Activated CD4-positive, alpha-beta T cell treated with anti-CD3 and anti-CD28 coated beads, Interleukin-2, amount 50 U/mL, for 48 hours (primary cell): ENCODE measurements at regions not wholly inside any gene's neighbourhood (a gene's known extent, or its start where the extent isn't known, plus 50 kb on each side); places are given as distances from the start of the nearest gene placed in this dataset.

Experiments
- DNase-seq, 2 experiments: peaks; one replicate each; pipeline ENCODE4 v3.0.0-alpha.2; 2020

DNA sequence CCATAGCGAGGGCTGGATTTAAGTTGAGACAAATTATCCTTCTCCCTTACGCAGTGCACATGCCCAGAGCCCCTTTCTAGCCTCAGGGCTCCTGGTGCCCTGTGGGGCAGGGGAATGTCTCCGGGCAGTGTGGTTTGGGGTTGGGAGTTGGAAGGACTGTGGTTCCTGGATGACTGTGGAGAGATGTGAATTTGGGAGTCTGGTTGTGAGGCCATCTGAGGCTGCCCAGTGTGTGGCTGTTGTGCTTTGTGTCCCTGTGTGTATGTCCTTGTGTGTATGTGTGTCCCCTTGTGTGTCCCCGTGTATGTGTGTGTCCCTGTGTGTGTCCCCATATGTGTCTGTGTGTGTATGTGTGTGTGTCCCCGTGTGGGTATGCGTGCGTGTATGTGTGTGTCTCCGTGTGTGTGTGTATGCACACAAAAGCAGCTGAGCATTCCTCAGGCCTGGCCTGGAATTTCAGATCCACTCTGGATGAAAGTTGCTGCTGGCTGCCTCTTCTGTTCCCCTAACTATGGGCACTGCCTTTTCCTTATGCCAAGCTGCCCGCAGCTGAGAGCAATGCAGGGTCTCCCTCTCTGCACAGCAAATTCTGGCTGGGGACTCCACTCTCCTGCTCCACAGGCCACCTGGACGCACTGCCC is 65.4 kb downstream of the UBIAD1 start:
- no peak for DNase-seq

DNA sequence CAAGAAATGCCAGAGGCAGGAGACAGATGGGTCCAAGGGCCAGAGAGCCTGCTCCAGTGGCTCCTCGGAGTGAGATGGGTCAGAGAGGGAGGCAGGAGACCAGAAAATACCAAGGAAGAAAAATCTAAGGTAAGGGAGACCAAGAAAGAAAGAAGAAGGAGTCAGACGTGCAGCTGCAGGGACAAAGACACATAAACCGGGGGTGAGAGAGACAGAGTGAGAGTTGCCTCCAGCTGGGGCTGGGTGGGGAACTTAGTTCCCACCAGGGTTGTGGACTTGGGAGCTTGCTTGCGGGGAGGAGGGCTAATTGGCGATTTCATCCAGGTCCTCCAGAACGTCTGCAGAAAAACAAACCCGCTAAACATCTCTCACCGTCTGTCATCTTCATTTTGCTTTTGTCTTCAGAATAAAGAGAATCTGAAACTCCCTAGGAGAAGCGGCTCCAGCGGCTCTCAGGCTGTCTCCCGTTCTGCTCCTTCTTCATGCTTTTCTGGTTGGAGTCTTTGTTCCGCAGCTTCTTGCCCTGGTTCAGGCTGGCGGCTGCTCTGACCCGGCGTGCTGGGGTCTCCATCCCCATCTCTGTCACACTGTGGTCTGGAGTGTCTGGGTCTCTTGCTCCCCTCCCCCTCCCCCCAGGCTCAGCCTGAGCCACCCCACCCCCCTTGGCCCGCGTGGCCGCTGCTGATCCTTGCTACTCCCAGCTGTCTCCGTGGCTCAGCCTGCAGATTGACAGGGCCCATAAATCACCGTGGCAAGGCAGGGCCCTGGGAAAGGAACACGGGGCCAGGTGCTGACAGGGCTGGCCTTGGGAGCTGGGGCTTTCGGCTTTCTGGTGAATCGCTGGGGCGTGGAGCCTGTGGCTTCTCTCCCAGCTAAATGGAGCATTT is 66.6 kb downstream of the UBIAD1 start:
- no peak for DNase-seq

DNA sequence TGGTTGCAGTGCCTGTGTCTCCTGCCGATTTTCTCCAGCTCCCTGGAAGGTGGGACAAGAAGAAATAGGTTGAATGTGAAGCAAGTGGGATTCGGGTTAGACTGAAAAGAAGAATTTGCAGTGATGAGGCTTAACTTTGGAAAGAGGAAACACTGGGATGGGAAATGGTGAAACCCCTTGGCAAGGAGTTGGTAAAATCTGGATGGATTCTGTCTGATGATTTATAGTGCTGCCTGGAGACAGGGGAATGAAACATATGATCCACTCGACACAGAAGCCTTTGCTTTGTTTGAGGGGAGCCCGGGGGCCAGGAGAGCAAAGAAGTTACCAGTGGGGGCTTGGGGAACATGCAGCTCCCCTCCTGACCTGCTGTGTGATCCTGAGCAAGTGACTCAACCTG is 67.2 kb downstream of the UBIAD1 start:
- DNase-seq, result no peak

DNA sequence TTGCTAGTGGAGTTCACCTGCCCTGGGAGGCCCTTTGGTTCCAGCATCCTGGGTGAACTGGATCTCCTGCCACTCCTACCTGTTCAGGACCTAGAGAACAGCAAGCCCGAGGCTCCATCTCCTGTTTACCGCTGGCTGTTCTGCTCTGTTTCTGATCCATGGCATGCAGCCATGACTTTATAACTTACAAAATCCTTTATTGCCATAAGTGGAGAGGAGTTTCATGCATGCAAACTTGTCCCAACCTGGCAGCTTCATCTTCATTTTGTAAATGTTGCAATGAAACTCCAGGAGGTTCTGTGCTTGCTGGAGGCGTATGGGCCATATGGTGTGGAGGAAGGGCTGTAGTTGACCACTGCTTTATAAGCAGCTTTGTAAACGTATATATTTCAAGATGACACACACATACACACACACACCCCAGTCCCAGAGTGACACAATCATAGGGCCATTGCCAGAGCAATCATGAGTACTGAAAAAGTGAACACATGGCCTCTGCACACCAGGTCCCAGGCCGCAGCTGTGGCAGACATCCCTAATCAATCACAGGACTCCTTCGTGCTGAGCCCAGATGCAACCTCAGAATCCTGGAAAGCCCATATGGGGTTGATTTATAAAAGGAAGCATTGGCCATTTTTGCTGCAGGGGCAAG is 69.0 kb downstream of the UBIAD1 start:
- DNase-seq, result no peak

DNA sequence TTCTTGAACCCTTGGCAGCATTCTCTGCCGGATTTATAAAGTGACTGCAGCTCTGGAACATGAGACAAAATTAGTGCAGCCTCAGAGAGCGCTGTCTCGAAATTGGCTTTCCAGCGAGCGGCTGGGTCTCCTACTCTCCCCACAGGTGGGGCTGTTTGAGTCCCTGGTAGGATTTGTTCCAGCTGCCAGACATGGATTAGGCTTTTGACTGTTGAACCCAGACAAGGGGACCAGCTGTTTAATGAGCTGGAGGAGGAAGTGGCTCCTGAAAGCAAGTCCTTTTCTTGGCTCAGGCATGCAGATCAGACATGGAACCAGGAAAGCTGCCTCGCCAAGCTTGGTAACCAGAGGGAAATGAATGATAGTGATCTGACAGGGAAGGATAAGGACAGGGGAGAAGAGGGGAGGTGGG is 69.6 kb downstream of the UBIAD1 start:
- DNase-seq, result no peak

DNA sequence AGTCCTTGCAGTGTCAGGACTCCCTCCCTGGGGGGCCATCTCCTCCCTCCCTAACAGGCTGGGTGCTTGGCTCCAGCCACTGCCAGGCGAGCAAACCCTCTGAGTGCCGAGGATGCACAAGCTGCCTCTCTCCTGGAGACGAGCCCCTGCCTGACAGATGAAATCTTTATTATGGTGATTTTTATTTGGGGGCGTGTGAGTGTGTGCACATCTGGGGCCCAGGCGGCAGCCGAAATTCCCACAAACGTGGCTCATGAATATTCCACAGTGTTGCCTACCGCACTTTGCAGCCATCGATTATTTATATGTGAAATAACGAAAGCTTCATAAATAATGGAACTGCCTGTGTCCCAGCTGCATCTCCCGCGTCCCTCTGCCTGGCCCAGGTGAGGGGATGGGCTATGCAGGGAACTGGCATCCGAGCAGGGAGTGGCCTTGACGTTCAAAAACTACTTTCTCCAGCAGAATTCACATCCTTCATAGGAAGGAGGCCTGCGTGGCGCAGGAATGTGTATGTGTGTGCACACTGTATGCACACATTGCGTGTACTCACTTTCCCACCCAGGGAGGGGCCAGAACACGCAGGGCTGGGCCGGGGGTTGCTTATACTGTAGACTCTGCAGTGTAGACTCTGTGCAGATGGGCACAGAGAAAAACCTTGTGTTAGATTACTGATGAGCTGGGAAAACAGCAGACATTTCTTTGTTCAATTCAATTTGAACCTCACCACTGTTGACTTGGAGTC is 73.1 kb downstream of the UBIAD1 start:
- no peak for DNase-seq

DNA sequence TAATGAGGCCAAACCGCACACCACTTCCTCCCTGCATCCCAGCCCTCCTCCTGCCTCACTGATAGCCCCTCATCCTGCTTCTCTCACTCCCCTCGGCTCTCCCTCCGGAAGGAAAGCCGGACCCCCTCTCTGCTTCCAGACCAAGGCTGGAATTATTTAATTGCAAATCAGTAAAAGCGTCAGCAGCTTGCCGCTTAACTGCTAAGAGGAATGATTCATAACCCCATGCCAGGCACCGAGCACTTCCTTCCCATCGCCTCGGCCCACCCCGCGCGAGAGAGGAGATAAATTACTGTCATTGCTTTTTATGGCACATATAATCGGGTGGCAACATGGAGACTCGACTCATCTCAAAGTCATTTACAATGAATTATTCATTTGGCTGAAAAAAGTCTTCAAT is 77.3 kb downstream of the UBIAD1 start:
- DNase-seq, result no peak

DNA sequence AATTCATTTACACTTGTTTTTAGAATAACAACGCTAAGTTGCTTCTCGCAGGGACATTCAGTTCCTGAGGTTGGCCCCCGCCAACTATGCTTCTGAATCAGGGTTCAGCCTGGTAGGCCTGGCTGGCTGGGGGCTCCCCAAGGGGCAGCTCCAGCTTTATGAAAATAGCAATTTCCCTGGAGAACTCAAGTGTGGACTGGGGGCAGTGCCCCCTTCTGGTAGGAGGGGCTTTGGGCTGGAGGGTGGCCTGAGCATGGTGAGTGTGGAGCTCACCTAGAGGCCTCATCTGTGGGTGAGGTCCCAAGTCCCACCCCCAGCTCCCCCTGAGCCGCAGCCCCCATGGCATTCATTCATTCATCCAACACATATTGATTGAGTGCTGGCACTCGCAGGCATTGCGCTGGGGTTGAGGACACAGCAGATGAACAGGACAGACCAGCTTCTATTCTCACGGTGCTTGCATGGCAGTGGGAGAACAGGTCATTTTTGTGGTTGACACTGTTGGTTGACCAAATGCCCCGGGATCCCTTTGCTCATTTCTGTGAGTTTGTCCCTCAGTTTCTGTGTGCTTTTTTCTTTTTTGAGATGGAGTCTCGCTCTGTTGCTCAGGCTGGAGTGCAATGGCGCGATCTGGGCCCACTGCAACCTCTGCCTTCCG is 79.2 kb downstream of the UBIAD1 start:
- DNase-seq, result no peak

DNA sequence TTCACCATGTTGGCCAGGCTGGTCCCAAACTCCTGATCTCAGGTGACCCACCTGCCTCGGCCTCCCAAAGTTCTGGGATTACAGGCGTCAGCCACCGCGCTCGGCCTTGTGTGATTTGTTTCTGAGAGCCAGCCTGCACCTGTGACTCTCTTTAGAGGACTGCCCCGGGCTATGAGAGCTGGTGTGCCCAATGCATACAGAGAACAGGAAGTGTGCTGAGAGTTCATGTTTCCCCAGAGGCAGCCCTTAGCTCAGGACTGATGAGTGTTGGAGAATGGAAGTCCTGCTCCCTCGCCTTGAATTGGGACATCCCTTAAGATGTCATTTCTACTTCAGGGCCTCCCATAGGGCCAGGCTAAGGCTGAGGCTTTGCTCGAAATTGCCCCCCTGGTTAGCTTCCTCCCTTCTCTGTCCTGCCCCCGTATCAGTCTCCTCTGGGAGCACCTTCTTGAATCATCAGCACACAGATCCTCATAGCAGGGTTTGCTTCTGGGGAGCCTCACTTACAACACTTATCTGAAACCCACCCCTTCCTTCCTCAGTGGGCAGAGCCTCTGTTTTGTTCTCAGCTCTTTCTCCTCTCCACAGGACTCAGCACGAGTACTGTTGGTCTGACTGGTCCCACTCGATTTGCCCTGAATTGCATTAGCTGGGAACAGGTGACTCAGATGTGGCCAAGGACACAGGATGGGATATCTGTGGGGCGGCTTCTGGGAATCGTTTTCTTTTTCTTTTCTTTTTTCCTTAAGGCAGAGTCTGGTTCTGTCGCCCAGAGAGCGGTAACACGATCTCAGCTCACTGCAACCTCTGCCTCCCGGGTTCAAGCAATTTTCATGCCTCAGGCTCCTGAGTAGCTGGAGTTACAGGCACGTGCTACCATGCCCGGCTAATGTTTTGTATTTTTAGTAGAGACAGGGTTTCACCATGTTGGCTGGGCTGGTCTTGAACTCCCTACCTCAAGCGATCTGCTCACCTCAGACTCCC is 80.1 kb downstream of the UBIAD1 start:
- DNase-seq, result no peak

DNA sequence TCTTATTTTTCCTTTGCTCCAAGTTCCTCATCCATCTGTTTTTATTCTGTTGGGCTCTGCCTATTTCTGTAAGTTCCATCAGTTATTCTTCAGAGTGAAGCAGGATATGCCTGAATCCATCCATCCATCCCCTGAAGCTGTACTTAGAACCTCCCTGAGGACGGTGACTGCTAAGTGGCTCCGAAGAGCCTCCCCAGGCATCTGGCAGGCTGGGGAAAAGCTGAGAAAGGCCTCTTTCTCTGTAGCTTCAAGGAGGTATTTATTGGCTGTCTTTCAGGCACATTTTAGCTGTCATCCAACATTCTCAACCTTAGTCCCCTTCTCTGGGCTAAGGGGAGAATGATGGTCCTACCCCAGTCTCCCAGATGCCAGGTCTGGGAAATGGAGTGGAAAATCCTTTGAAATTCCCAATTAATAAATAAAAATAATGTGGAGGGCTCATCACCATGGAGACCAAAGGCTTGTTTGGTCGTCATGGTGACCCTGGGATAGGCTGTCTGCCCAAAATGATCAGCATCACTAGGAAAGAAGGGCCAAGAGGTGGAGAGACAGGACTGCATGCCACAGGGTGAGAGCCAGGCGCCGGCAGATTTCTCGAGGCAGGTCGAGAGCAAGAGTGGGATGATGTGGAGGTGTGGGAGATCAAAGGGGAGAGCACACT is 82.0 kb downstream of the UBIAD1 start:
- no peak for DNase-seq

DNA sequence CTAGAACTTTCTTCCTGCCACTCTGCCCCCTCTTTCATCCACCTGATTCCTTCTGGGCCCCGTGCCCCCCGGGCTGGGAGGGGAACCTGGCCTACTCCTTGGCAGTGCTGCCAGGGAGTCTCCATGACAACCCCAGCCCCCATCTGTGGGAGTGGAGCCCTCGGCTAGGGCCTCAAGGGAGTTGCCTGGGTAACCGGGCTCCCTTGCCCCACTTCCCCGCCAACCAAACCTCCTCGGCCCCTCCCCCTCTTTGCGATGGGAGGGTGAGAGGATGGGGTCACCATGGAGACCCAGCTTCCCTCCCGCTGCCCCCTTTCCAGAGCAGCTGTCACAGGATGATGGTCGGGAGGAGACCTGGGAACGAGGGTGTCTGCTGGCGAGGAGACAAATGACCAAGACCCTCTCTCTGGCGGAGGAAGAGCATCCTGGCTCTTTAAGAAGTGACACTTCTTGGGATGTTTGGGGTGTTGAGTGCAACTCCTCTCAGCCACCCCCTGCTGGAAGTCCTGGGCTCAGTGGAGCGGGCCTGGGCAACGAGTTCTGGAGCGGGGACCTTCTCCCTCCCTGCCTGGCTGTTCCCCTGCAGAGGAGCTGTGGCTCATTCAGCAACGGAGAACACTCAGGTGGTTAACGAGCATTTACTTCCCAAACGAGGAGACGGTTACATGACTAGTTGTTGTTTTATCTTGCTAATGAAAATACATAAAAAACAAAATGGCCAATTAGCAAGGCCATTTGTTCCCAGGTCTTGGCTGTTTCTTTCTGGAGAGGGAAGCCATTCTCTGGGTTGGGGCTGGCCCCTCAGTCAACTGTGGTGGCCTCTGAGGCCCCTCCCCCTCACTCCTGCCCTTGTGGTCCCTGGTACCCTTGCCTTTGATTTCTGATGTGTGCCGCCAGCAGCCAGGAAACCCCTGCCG is 82.8 kb downstream of the UBIAD1 start:
- no peak for DNase-seq

DNA sequence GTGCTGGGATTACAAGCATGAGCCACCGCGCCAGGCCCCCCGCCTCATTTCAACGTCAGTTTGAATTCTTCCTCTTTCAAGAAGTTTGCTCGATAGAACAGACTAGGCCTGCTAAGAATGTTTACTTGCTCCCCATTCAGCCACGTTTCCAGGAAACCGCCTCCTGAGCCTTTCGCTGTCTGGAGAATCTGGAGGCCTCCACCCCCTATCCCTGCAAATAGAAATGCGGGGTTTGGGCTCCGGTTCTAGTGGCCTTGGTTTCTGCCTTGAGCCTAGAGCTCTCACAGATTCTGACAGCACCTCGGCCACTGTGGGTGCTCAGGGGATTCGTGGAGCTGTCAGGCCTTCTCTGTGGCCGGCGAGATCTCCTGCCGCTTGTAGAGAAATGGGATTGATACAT is 84.3 kb downstream of the UBIAD1 start:
- no peak for DNase-seq

DNA sequence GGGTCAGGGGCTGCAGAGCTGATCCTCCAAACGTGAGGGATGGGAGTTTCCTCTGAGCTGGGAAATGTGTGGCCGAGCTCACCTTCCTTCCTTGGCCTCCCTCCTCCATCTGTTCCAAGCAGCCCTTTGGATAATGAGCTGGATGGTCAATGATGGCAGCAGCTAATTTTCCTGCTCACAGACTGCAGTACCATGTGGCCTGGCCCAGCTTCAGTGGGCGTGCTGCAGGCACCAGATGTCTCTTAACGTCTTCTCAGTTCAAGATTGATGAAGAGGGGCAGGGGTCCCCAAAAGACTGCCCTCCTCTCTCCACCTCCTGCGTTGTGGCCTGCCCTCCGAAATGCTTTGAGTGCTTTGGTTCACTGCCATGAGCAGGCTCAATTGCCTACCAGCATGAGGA is 86.0 kb downstream of the UBIAD1 start:
- DNase-seq, result no peak

DNA sequence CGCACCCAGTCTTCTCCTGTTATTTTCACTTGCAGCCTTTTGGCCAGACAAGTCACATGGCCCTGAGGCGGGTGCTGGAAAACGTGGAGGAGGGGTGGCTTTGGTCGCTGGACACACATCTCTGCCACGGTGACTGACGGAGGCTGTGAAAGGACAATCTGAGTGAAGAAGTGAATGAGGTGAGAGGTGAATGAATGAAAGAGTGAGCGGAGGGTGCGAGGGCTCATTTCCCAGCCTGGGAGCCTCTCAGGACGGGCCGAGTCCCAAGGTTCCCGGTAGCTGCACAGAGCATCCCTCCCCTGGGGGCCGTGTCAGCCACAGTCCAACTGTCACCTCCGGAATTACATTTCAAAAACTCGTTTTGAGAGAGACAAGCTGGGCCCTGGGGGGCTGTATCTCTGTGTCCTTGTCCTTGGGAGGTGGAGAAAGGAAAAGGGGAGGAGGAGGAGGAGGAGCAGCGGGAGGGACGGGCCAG is 89.6 kb downstream of the UBIAD1 start:
- DNase-seq, result no peak

DNA sequence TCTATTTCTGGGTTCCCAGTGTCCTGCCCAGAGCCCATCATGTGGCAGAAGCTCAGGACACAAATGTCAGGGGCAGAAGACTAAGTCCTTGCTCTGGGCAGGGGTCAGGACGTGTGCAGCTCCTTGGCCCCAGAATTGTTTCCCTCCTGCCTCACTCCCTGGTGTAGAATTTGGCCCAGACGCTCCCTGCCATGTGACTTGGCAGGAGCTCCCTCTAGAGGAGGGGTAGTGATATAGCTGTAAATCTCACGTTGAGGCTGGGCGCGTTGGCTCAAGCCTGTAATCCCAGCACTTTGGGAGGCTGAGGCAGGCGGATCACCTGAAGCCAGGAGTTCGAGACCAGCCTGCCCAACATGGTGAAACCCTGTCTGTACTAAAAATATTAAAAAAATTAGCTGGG is 91.2 kb downstream of the UBIAD1 start:
- DNase-seq, result no peak

DNA sequence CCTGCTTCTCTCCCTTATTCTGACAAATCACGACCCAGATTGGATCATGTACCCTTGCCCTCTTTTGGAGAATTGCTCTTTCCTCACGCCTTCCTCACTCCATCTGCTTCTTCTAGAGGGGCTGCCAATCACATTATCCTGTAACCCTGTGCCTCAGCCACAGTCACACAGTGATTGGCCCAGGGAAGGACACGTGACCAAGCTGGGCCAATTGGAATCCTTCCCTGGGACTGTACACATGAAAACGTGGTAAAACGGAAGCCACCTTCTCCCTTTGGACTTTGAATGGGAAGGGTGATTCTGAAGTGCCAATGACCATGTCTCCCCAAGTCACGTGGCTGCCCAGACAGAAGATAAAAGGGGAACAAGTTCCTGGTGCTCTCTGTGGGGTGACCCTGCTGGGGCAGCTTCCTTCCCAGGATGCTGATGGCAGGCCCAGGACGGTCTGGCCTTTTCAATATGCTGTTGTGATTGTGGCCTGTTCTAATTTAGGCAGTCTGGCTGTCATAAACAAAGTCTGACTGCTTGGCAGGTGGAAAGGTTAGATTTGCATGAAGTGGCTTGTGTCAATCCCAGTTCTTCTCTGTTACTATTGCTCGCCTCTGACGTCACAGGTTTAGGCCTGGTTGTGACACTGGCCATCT is 92.9 kb downstream of the UBIAD1 start:
- DNase-seq, result no peak

DNA sequence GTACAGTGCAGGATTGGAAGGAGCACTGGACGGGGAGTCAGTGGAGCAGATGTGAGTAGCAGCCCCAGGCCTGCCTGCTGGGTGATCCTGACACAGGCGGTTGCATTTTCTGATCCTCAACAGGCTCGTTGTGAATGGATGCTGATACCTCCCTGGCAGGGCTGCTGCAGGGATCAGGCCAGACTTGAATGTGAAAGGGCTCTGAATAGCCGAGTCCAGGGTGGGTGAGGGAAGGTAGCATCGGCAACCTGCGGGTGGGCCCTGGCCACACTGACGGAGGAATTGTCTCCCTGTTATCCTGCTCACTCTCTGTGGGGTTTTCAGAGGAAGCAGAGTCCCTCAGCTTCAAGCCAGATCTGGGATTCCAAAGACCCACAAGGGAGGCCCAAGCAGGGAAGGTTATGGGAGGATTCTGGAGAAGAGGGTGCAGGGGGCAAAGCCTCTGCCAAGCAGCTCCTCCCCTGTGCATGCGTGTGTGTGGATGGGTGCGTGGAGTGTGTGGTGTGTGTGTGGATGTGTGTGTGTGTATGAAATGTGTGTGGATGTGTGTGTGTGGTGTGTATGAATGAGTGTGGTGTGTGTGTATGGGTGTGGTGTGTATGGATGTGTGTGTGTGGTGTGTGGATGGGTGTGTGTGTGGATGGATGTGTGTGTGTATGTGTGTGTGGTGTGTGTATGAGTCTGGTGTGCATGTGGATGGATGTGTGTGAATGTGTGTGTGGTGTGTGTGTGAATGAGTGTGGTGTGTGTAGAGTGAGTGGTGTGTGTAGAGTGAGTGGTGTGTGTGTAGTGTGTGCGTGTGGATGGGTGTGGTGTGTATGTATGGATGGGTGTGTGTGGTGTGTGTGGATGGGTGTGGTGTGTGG is 100.3 kb downstream of the UBIAD1 start:
- no peak for DNase-seq
